ENCODE measurements at regions not wholly inside any gene's neighbourhood (a gene's known extent, or its start where the extent isn't known, plus 50 kb on each side); places are given as distances from the start of the nearest gene placed in this dataset.

DNA sequence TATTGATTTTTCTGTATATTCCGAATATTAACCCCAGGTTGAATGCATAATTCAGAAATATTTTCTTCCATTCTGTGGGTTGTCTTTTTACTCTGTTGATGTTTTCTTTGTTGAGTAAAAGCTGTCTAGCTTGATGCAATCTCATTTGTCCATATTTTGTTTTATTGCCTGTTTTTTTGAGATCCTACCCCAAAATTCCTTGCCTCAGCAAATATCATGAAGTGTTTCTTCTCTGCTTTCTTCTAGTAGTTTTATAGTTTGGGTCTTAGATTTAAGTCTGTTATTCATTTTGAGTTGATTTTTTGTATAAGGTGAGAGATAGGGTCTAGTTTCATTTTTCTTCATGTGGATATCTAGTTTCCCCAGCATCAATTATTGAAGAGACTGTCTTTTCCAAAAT, 467.9 kb upstream of the GCFC2 start:
- H3K4me1 ChIP-seq (ENCODE audit: control insufficient read depth in 1 of 2, insufficient read depth in 2 of 2, low read length in 2 of 2) = no peaks in the 10 kb centered on the region
- no peak overlapping the region for H3K4me3 ChIP-seq (replicated peaks in 1 of 2; ENCODE audit: low read depth in 1 of 2, low read length in 2 of 2)
- intact Hi-C loops (cut with micrococcal nuclease) = no loop called here
- CTCF ChIA-PET = no interaction called here
- no TSS peak for BruUV-seq (replicated peaks)
- H3K79me2 ChIP-seq (ENCODE audit: insufficient read depth, low read length) = no peaks in the 10 kb centered on the region
- peaks cover 12 to 17% of the 10 kb centered on the region in 2 experiments; a peak in 3 of 4 replicates for H3K9me3 ChIP-seq (ENCODE audit: control insufficient read depth in 1 of 2, insufficient read depth in 1 of 2, low read depth in 1 of 2, low read length in 2 of 2)
- RAD21 ChIA-PET (ENCODE audit: low non-redundant PET in 1 of 2, low total read pairs in 2 of 2, uncharacterized antibody in 2 of 2, unreplicated experiment in 2 of 2) = no interaction called here
- no peaks in the 10 kb centered on the region for H3K27me3 ChIP-seq (ENCODE audit: insufficient read depth, low read length)
- no peaks in the 10 kb centered on the region for H3K36me3 ChIP-seq (ENCODE audit: control insufficient read depth in 1 of 2, insufficient read depth in 2 of 2, low read length in 2 of 2)
- H3K27ac ChIP-seq (ENCODE audit: low read depth, low read length) = no peak overlapping the region
- H2AFZ ChIP-seq (ENCODE audit: low read depth, low read length, poor library complexity, severe bottlenecking) = no peak overlapping the region
- H3K9ac ChIP-seq (ENCODE audit: low read length) = no peak overlapping the region
- H4K20me1 ChIP-seq (ENCODE audit: insufficient read depth) = no peaks in the 10 kb centered on the region
- no peak overlapping the region for H3K4me2 ChIP-seq (ENCODE audit: low read length)
- TF ChIP-seq CBX3 (IDR thresholded peaks at IDR 0.05; ENCODE audit: low read depth) (no peak), EGR1 (IDR thresholded peaks at IDR 0.05; ENCODE audit: low read depth) (no peak)
- TF ChIP-seq, protein P1, sequence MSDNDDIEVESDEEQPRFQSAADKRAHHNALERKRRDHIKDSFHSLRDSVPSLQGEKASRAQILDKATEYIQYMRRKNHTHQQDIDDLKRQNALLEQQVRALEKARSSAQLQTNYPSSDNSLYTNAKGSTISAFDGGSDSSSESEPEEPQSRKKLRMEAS (IDR thresholded peaks at IDR 0.05) = no peak
- POLR2A ChIA-PET = no interaction called here
- ATAC-seq (no peak), DNase-seq (ENCODE audit: low read depth, low spot score) (no peak)
- H3K9me2 ChIP-seq (ENCODE audit: insufficient read depth) = no peaks in the 10 kb centered on the region

DNA sequence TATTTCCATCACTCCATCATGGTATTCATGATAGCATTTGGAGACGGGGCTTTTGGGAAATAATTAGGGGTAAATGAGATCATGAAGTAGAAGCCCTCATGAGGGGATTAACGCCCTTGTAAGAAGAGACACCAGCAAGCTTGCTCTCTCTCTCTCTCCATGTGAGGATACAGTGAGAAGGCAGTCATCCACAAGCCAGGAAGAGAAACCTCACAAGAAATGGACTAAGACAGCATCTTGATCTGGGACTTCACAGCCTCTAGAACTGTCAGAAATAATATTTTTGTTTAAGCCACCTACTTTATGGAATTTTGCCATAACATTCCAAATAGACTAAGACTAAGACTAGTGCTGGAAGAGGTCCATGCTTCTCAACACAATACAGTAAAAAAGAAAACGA, 464.6 kb upstream of the GCFC2 start:
- no peak overlapping the region for H2AFZ ChIP-seq (ENCODE audit: low read depth, low read length, poor library complexity, severe bottlenecking)
- H3K79me2 ChIP-seq (ENCODE audit: insufficient read depth, low read length) = no peaks in the 10 kb centered on the region
- no peaks in the 10 kb centered on the region for H3K27me3 ChIP-seq (ENCODE audit: insufficient read depth, low read length)
- TF ChIP-seq CEBPB (IDR thresholded peaks at IDR 0.05; ENCODE audit: low read depth) (no peak), CBX3 (IDR thresholded peaks at IDR 0.05; ENCODE audit: low read depth) (no peak), ELF1 (IDR thresholded peaks at IDR 0.05; ENCODE audit: borderline replicate concordance, low read depth) (no peak), EGR1 (IDR thresholded peaks at IDR 0.05; ENCODE audit: low read depth) (no peak), FOSL1 (IDR thresholded peaks at IDR 0.05; ENCODE audit: low read depth) (no peak), SRF (IDR thresholded peaks at IDR 0.05; ENCODE audit: low read depth) (no peak), RAD21 (IDR thresholded peaks at IDR 0.05; ENCODE audit: low read depth) (no peak), POLR2AphosphoS5 (IDR thresholded peaks at IDR 0.05; ENCODE audit: low read depth, low read length) (no peak)
- TF ChIP-seq, protein P2, sequence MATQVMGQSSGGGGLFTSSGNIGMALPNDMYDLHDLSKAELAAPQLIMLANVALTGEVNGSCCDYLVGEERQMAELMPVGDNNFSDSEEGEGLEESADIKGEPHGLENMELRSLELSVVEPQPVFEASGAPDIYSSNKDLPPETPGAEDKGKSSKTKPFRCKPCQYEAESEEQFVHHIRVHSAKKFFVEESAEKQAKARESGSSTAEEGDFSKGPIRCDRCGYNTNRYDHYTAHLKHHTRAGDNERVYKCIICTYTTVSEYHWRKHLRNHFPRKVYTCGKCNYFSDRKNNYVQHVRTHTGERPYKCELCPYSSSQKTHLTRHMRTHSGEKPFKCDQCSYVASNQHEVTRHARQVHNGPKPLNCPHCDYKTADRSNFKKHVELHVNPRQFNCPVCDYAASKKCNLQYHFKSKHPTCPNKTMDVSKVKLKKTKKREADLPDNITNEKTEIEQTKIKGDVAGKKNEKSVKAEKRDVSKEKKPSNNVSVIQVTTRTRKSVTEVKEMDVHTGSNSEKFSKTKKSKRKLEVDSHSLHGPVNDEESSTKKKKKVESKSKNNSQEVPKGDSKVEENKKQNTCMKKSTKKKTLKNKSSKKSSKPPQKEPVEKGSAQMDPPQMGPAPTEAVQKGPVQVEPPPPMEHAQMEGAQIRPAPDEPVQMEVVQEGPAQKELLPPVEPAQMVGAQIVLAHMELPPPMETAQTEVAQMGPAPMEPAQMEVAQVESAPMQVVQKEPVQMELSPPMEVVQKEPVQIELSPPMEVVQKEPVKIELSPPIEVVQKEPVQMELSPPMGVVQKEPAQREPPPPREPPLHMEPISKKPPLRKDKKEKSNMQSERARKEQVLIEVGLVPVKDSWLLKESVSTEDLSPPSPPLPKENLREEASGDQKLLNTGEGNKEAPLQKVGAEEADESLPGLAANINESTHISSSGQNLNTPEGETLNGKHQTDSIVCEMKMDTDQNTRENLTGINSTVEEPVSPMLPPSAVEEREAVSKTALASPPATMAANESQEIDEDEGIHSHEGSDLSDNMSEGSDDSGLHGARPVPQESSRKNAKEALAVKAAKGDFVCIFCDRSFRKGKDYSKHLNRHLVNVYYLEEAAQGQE (IDR thresholded peaks at IDR 0.05; ENCODE audit: low read depth) = no peak
- H3K9ac ChIP-seq (ENCODE audit: low read length) = no peak overlapping the region
- no peak overlapping the region for H3K4me2 ChIP-seq (ENCODE audit: low read length)
- BruUV-seq (replicated peaks) = no TSS peak
- no peak overlapping the region for H3K4me3 ChIP-seq (replicated peaks in 1 of 2; ENCODE audit: low read depth in 1 of 2, low read length in 2 of 2)
- H3K36me3 ChIP-seq (ENCODE audit: control insufficient read depth in 1 of 2, insufficient read depth in 2 of 2, low read length in 2 of 2) = no peaks in the 10 kb centered on the region
- no peak overlapping the region for H3K27ac ChIP-seq (ENCODE audit: low read depth, low read length)
- no peaks in the 10 kb centered on the region for H3K9me2 ChIP-seq (ENCODE audit: insufficient read depth)
- DNase-seq (ENCODE audit: low read depth, low spot score) (no peak), ATAC-seq (no peak)
- ChIA-PET POLR2A (no interaction called here), RAD21 (ENCODE audit: low non-redundant PET in 1 of 2, low total read pairs in 2 of 2, uncharacterized antibody in 2 of 2, unreplicated experiment in 2 of 2) (no interaction called here), CTCF (no interaction called here)
- no peaks in the 10 kb centered on the region for H4K20me1 ChIP-seq (ENCODE audit: insufficient read depth)
- H3K4me1 ChIP-seq (ENCODE audit: control insufficient read depth in 1 of 2, insufficient read depth in 2 of 2, low read length in 2 of 2) = no peaks in the 10 kb centered on the region
- H3K9me3 ChIP-seq (ENCODE audit: control insufficient read depth in 1 of 2, insufficient read depth in 1 of 2, low read depth in 1 of 2, low read length in 2 of 2) = peaks cover 0 to 13% of the 10 kb centered on the region in 2 experiments; a peak in 2 of 4 replicates
- intact Hi-C loops (cut with micrococcal nuclease) = no loop called here
